ENCODE measurements at regions not wholly inside any gene's neighbourhood (a gene's known extent, or its start where the extent isn't known, plus 50 kb on each side); places are given as distances from the start of the nearest gene placed in this dataset.

- TF ChIP-seq POLR2A (IDR thresholded peaks at IDR 0.05; ENCODE audit: low read depth, low read length): no peak
- TF ChIP-seq TAF1 (IDR thresholded peaks at IDR 0.05; ENCODE audit: low read depth, low read length): no peak
These were observed 94.7 kb upstream of the FAM78B start for GRCh38 chr1:166261511-166261910.
